ENCODE measurements at regions not wholly inside any gene's neighbourhood (a gene's known extent, or its start where the extent isn't known, plus 50 kb on each side); places are given as distances from the start of the nearest gene placed in this dataset.

DNA sequence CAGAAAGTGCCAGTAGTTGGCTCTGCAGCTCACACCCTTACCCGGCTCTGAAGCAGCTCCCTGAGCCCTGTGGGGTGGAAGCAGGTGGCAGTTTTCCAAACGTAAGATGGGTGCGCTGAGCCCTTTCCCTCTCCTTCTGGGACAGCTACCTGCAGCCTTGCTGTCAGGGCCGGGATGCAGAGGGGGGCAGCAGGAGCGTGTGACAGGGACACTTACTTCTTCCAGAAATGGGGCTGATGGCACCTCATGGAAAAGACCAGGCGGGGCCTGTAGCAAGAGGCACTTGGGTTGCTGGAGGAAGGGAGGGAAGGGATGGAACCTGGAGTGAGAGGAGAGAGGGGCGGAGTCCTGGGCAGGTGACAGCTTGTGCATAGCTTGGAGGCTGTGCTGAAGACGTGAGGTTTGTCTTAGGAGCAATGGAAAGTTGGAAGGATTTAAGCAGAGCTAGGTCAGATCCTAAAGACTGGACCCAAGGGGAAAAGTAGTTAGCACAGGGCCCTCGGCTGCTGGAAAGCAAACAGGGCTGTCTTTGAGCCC is 216.8 kb upstream of the RPL38 start:
- no peak for TF ChIP-seq POLR2A (IDR thresholded peaks at IDR 0.05)
- TF ChIP-seq, protein P1, sequence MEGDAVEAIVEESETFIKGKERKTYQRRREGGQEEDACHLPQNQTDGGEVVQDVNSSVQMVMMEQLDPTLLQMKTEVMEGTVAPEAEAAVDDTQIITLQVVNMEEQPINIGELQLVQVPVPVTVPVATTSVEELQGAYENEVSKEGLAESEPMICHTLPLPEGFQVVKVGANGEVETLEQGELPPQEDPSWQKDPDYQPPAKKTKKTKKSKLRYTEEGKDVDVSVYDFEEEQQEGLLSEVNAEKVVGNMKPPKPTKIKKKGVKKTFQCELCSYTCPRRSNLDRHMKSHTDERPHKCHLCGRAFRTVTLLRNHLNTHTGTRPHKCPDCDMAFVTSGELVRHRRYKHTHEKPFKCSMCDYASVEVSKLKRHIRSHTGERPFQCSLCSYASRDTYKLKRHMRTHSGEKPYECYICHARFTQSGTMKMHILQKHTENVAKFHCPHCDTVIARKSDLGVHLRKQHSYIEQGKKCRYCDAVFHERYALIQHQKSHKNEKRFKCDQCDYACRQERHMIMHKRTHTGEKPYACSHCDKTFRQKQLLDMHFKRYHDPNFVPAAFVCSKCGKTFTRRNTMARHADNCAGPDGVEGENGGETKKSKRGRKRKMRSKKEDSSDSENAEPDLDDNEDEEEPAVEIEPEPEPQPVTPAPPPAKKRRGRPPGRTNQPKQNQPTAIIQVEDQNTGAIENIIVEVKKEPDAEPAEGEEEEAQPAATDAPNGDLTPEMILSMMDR (IDR thresholded peaks at IDR 0.05): no peak
- WGBS, 2 donors: 42 to 48% methylated on average over 9 of the region's 9 CpGs
- DNase-seq (ENCODE audit: low spot score in 2 of 2): peak in 1 of 2 donors; percentile 44
- intact Hi-C loops (cut with DNase I; ENCODE audit: low total_unique reads): no loop called here
- H3K4me3 ChIP-seq (ENCODE audit: low read depth, poor library complexity, severe bottlenecking): no peak overlapping the region

DNA sequence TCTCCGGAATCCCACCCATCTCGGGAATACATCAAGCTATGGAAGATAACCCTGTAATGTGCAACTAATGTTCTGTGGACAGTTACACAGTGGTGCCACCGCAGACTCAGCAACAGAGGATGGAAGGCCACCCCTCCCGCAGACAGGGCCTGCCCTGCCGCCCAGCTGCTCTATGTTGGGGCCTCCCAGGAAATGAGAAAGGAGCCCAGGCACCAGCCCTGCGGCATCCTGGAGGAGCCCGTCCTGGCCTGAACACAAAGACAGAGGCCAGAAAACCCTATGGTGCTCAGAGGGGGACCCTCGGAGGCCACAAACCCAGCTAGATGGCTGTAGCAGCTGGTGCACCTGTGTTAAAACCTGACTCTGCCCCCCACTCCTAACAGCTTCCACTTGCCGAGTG is 216.1 kb upstream of the RPL38 start:
- TF ChIP-seq, protein P1 (IDR thresholded peaks at IDR 0.05): no peak
- TF ChIP-seq POLR2A (IDR thresholded peaks at IDR 0.05): no peak
- intact Hi-C loops (cut with DNase I; ENCODE audit: low total_unique reads): no loop called here
- no peak for DNase-seq (ENCODE audit: low spot score in 2 of 2)
- H3K4me3 ChIP-seq (ENCODE audit: low read depth, poor library complexity, severe bottlenecking): no peak overlapping the region
- 81 to 83% methylated on average over 4 to 9 of the region's 9 CpGs for WGBS, 2 donors

DNA sequence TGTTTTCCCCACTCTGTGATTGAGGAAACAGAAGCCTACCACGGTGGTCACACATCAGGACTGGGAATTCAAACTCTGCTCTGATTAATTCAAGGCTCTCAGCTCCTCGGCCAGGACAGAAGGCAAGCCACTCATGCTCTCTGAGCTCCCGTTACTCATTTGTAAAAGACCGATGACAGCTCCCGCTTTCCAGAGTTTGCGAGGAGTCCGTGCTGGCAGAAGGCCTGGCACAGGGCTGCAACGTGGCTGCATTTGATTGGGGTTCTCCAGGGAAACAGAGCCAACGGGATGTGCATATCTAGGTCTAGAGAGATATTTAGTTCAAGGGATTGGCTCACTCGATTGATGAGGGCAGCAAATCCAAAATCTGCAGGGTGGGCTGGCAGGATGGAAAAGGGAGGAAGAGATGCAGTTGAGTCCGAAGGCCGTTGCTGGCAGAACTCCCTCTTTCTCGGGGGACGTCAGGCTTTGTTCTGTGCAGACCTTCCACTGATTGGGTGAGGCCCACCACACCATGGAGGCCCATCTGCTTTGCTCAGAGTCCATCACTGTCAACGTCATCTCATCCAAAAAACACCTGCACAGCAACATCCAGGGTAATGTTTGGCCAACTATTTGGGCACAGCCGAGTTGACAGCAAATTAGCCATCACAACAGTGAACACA is 215.5 kb upstream of the RPL38 start:
- intact Hi-C loops (cut with DNase I; ENCODE audit: low total_unique reads): no loop called here
- no peak overlapping the region for H3K4me3 ChIP-seq (ENCODE audit: low read depth, poor library complexity, severe bottlenecking)
- no peak for DNase-seq (ENCODE audit: low spot score in 2 of 2)
- WGBS, 2 donors: 65 to 76% methylated on average over 16 of the region's 16 CpGs
- no peak for TF ChIP-seq POLR2A (IDR thresholded peaks at IDR 0.05)
- TF ChIP-seq, protein P1 (IDR thresholded peaks at IDR 0.05): no peak

DNA sequence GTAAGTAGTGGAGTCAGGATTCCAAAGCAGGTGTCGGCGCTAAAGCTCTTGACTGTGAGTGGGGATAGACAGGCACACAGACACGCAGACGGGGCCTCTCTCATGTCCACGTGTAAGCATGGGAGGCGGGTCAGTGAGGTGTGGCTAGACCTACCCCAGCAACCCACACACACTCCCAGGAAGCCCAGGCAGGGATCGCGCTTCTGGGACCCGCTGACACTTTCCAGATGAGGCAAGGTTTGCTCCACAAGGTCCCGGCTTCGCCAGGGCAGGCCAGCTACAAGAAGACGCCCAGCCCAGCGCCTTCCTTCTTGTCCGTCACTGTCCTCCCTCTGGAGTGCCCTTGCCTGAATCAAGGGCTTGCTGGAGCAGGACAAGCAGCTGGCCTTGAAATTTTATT is 213.8 kb upstream of the RPL38 start:
- no peak for TF ChIP-seq POLR2A (IDR thresholded peaks at IDR 0.05)
- TF ChIP-seq, protein P1 (IDR thresholded peaks at IDR 0.05): no peak
- intact Hi-C loops (cut with DNase I; ENCODE audit: low total_unique reads): no loop called here
- no peak overlapping the region for H3K4me3 ChIP-seq (ENCODE audit: low read depth, poor library complexity, severe bottlenecking)
- no peak for DNase-seq (ENCODE audit: low spot score in 2 of 2)
- WGBS, 2 donors: 73 to 82% methylated on average over 14 of the region's 14 CpGs

DNA sequence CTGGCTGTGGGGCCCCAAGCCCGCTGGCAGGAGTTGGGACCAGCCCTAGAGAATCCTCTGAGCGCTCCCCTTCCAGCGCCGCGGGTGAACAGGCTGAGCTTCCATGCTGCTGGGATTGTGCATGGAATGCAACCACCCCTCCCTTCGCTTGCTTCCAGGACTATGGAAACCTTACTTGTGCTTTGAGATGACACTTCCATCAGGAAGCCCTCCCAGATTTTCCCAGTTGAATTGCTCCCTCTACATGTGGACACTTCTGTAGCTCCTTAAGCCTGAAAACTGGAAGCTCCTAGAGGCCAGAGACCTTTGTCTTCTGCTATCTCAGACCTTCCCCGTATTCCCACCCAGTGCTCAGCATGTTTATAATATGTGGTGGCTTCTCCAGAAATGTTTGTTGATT is 213.2 kb upstream of the RPL38 start:
- TF ChIP-seq POLR2A (IDR thresholded peaks at IDR 0.05): no peak
- TF ChIP-seq, protein P1 (IDR thresholded peaks at IDR 0.05): no peak
- no peak for DNase-seq (ENCODE audit: low spot score in 2 of 2)
- H3K4me3 ChIP-seq (ENCODE audit: low read depth, poor library complexity, severe bottlenecking): no peak overlapping the region
- intact Hi-C loops (cut with DNase I; ENCODE audit: low total_unique reads): no loop called here
- 93 to 96% methylated on average over 7 of the region's 7 CpGs for WGBS, 2 donors

DNA sequence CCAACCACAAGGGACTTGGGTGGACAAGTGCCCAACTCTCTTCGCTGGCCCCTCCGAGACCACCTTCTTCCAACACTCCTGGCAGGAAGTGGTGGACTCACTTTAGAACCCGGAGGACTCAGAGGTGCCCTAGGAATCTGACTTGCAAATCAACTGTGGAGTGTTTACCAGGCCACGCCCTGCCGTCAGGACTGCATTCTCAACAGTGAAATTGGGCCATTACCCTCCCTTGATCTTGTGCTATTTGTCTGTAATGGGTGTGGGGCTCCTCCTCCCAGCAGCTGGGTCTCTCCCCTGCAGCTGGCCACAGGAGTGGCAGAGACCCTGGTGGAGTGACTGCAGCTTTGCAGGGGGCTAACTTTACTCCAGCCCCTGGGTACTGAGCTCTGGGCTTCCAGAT is 212.2 kb upstream of the RPL38 start:
- H3K4me3 ChIP-seq (ENCODE audit: low read depth, poor library complexity, severe bottlenecking): no peak overlapping the region
- DNase-seq (ENCODE audit: low spot score in 2 of 2): no peak
- TF ChIP-seq, protein P1 (IDR thresholded peaks at IDR 0.05): no peak
- no peak for TF ChIP-seq POLR2A (IDR thresholded peaks at IDR 0.05)
- intact Hi-C loops (cut with DNase I; ENCODE audit: low total_unique reads): no loop called here
- WGBS, 2 donors: 45 to 57% methylated on average over 5 of the region's 5 CpGs

Measured in lower leg skin (tissue), 4 donors.